Dermis blood vessel endothelial cell (primary cell): ENCODE measurements at regions not wholly inside any gene's neighbourhood (a gene's known extent, or its start where the extent isn't known, plus 50 kb on each side); places are given as distances from the start of the nearest gene placed in this dataset.
A peak's percentile ranks its signal among the peaks of the same experiment; 100 is the strongest.

Experiments
- DNase-seq: peaks from one replicate; pipeline ENCODE4 v3.0.0; 2010

GRCh38 chr1:106814418-106814817 lies 242.1 kb upstream of the PRMT6 start:
- no peak for DNase-seq

GRCh38 chr1:106817575-106817974 lies 238.9 kb upstream of the PRMT6 start:
- no peak for DNase-seq

- no peak for DNase-seq
These were observed 225.0 kb upstream of the PRMT6 start for GRCh38 chr1:106831511-106831910.

GRCh38 chr1:106836708-106837107 lies 219.8 kb upstream of the PRMT6 start:
- DNase-seq = no peak

- no peak for DNase-seq
These were observed 213.0 kb upstream of the PRMT6 start for GRCh38 chr1:106843518-106843917.

GRCh38 chr1:106846656-106847055 lies 209.8 kb upstream of the PRMT6 start:
- no peak for DNase-seq

GRCh38 chr1:106861110-106861509 lies 195.4 kb upstream of the PRMT6 start:
- DNase-seq = no peak

GRCh38 chr1:106868828-106869227 lies 187.6 kb upstream of the PRMT6 start:
- DNase-seq = no peak

- DNase-seq = no peak
These were observed 180.9 kb upstream of the PRMT6 start for GRCh38 chr1:106875622-106876021.

- no peak for DNase-seq
These were observed 180.1 kb upstream of the PRMT6 start for GRCh38 chr1:106876384-106876783.

- no peak for DNase-seq
These were observed 176.9 kb upstream of the PRMT6 start for GRCh38 chr1:106879538-106879937.

- no peak for DNase-seq
These were observed 176.2 kb upstream of the PRMT6 start for GRCh38 chr1:106880226-106880625.

GRCh38 chr1:106883208-106883607 lies 173.3 kb upstream of the PRMT6 start:
- DNase-seq = no peak

- no peak for DNase-seq
These were observed 167.4 kb upstream of the PRMT6 start for GRCh38 chr1:106889059-106889458.

GRCh38 chr1:106889583-106889982 lies 166.9 kb upstream of the PRMT6 start:
- no peak for DNase-seq

GRCh38 chr1:106897976-106898375 lies 158.5 kb upstream of the PRMT6 start:
- DNase-seq = no peak

- no peak for DNase-seq
These were observed 156.8 kb upstream of the PRMT6 start for GRCh38 chr1:106899644-106900043.

GRCh38 chr1:106907795-106908194 lies 148.7 kb upstream of the PRMT6 start:
- DNase-seq = no peak

GRCh38 chr1:106908689-106909088 lies 147.8 kb upstream of the PRMT6 start:
- DNase-seq = no peak

- no peak for DNase-seq
These were observed 145.7 kb upstream of the PRMT6 start for GRCh38 chr1:106910798-106911197.

GRCh38 chr1:106912131-106912530 lies 144.3 kb upstream of the PRMT6 start:
- no peak for DNase-seq

- DNase-seq = no peak
These were observed 135.3 kb upstream of the PRMT6 start for GRCh38 chr1:106921186-106921585.

GRCh38 chr1:106924360-106924759 lies 132.1 kb upstream of the PRMT6 start:
- DNase-seq = no peak

GRCh38 chr1:106925750-106926149 lies 130.7 kb upstream of the PRMT6 start:
- no peak for DNase-seq

- DNase-seq = peak; percentile 4
These were observed 129.5 kb upstream of the PRMT6 start for GRCh38 chr1:106926803-106927582.
